ENCODE measurements at regions not wholly inside any gene's neighbourhood (a gene's known extent, or its start where the extent isn't known, plus 50 kb on each side); places are given as distances from the start of the nearest gene placed in this dataset.

- H3K4me3 ChIP-seq (ENCODE audit: low read depth, low read length), result no peak overlapping the region
Measured at GRCh38 chr20:23199356-23199755, 113.2 kb upstream of the CD93 start.

GRCh38 chr20:23198815-23199214, 112.7 kb upstream of the CD93 start:
- TF ChIP-seq CTCF (IDR thresholded peaks at IDR 0.05; ENCODE audit: low read depth, low read length), result no peak
- H3K4me3 ChIP-seq (ENCODE audit: low read depth, low read length), result no peak overlapping the region

More at GRCh38 chr20:23199356-23199755, 113.2 kb upstream of the CD93 start:
- no peak for TF ChIP-seq CTCF (IDR thresholded peaks at IDR 0.05; ENCODE audit: low read depth, low read length)

GRCh38 chr20:23197836-23198235, 111.7 kb upstream of the CD93 start:
- no peak overlapping the region for H3K4me3 ChIP-seq (ENCODE audit: low read depth, low read length)
- TF ChIP-seq CTCF (IDR thresholded peaks at IDR 0.05; ENCODE audit: low read depth, low read length), result no peak

GRCh38 chr20:23195636-23196035, 109.5 kb upstream of the CD93 start:
- TF ChIP-seq CTCF (IDR thresholded peaks at IDR 0.05; ENCODE audit: low read depth, low read length), result no peak
- H3K4me3 ChIP-seq (ENCODE audit: low read depth, low read length), result no peak overlapping the region

- TF ChIP-seq CTCF (IDR thresholded peaks at IDR 0.05; ENCODE audit: low read depth, low read length), result no peak
Measured at GRCh38 chr20:23193801-23194384, 107.8 kb upstream of the CD93 start.

GRCh38 chr20:23192469-23192868, 106.3 kb upstream of the CD93 start:
- no peak for TF ChIP-seq CTCF (IDR thresholded peaks at IDR 0.05; ENCODE audit: low read depth, low read length)
- H3K4me3 ChIP-seq (ENCODE audit: low read depth, low read length), result no peak overlapping the region

More at GRCh38 chr20:23193801-23194384, 107.8 kb upstream of the CD93 start:
- no peak overlapping the region for H3K4me3 ChIP-seq (ENCODE audit: low read depth, low read length)

GRCh38 chr20:23190557-23190956, 104.4 kb upstream of the CD93 start:
- H3K4me3 ChIP-seq (ENCODE audit: low read depth, low read length), result no peak overlapping the region
- no peak for TF ChIP-seq CTCF (IDR thresholded peaks at IDR 0.05; ENCODE audit: low read depth, low read length)

Measured in WI38 (cell line).